Activated T-helper 17 cell treated with anti-CD3 and anti-CD28 coated beads, Interleukin-2, amount 50 U/mL, for 72 hours (primary cell): ENCODE measurements at regions not wholly inside any gene's neighbourhood (a gene's known extent, or its start where the extent isn't known, plus 50 kb on each side); places are given as distances from the start of the nearest gene placed in this dataset.
"Not testable (repeated sequence)": the region's sequence is repeated elsewhere in the genome, so short reads cannot be mapped to it uniquely, and the experiment has no call there.

Experiments used
- ATAC-seq: fragments of 150-1000 bp; cut with Tn5 transposase; replicated peaks from 2 replicates; pipeline ENCODE4 v1.10.0; 2021; ENCODE audit warnings: mild to moderate bottlenecking, moderate library complexity
- H3K27ac Mint-ChIP-seq: one replicate; pipeline ENCODE4 v1.8.0; 2022; ENCODE audit warnings: mixed read lengths
- H3K27me3 Mint-ChIP-seq: one replicate; pipeline ENCODE4 v1.8.0; 2022; ENCODE audit warnings: mixed read lengths
- H3K36me3 Mint-ChIP-seq: one replicate; pipeline ENCODE4 v1.8.0; 2022; ENCODE audit warnings: low read depth, mild to moderate bottlenecking, mixed read lengths
- H3K4me1 Mint-ChIP-seq: one replicate; pipeline ENCODE4 v1.8.0; 2022; ENCODE audit warnings: mixed read lengths
- H3K4me3 Mint-ChIP-seq: one replicate; pipeline ENCODE4 v1.8.0; 2022; ENCODE audit warnings: mild to moderate bottlenecking, mixed read lengths
- H3K9me3 Mint-ChIP-seq: one replicate; pipeline ENCODE4 v1.8.0; 2022; ENCODE audit warnings: mixed read lengths

GRCh38 chr15:21626694-21627093 lies 186.4 kb upstream of the POTEB3 start:
- H3K36me3 Mint-ChIP-seq, ATAC-seq, H3K27me3 Mint-ChIP-seq, H3K9me3 Mint-ChIP-seq, H3K4me3 Mint-ChIP-seq, H3K4me1 Mint-ChIP-seq, H3K27ac Mint-ChIP-seq: not testable (repeated sequence)

- not testable (repeated sequence) for H3K4me3 Mint-ChIP-seq, ATAC-seq, H3K9me3 Mint-ChIP-seq, H3K4me1 Mint-ChIP-seq, H3K27me3 Mint-ChIP-seq, H3K27ac Mint-ChIP-seq, H3K36me3 Mint-ChIP-seq
These were observed 168.9 kb upstream of the POTEB3 start for GRCh38 chr15:21609223-21609622.

- H3K36me3 Mint-ChIP-seq, H3K27ac Mint-ChIP-seq, H3K9me3 Mint-ChIP-seq, ATAC-seq, H3K4me1 Mint-ChIP-seq, H3K27me3 Mint-ChIP-seq, H3K4me3 Mint-ChIP-seq: not testable (repeated sequence)
These were observed 125.1 kb upstream of the POTEB3 start for GRCh38 chr15:21565426-21565825.

DNA sequence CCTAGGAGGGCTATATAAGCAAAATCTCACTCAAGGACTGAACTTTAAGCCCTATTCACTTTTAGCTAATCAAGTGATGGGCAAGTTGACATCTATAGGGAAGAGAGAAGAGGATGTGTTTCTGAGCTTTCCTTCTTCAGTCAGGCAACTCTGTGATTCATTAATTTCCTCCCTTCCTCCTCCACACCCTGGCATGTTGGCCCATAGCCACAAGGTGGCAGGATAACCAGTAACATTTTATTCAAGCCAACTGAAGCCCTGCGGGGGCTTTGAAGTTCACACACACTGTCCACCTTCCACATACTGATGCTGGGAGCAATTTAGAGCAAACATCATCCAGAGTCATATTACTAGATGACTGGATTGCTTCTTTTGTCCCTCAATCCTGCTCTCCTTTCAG lies 111.5 kb upstream of the POTEB3 start:
- H3K4me1 Mint-ChIP-seq, H3K27ac Mint-ChIP-seq, H3K9me3 Mint-ChIP-seq, H3K4me3 Mint-ChIP-seq, H3K27me3 Mint-ChIP-seq, H3K36me3 Mint-ChIP-seq: not testable (repeated sequence)
- ATAC-seq = peak; percentile 58

DNA sequence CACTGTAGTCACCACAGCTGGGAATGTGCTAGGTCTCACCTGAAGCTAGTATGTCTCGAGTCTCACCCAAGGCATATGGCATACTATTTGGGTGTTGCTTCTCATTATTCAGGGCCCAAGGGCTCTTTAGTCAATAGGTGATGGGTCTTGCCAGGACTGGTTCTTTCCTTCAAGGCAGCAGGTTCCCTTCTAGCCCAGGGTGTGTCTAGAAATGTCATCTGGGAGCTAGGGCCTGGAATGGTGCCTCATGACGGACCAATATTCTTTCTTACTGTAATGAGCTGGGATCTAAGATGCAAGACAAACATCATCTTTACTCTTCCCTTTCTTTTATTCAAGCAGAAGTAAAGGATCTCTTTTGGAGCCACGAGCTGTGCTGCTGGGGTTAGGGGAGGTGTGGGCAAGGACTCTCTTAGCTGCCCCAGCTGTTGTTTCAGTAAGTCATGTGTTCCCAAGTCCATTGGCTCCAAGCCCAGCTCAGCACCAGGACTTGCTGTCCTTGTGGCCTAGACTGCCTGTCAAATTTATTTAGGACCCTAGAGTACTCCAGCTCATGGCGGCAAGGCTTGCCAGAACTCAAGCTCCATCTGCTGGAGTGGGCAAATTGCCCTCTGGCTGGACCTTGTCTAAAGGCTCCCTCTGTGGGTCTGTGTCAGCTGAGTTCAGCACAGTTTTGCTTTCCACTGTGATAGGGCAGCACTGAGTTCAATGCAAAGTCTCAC lies 106.0 kb upstream of the POTEB3 start:
- not testable (repeated sequence) for H3K27ac Mint-ChIP-seq, ATAC-seq, H3K36me3 Mint-ChIP-seq, H3K9me3 Mint-ChIP-seq, H3K27me3 Mint-ChIP-seq, H3K4me3 Mint-ChIP-seq, H3K4me1 Mint-ChIP-seq

- H3K4me1 Mint-ChIP-seq, H3K27ac Mint-ChIP-seq, H3K36me3 Mint-ChIP-seq, ATAC-seq, H3K27me3 Mint-ChIP-seq, H3K9me3 Mint-ChIP-seq, H3K4me3 Mint-ChIP-seq: not testable (repeated sequence)
These were observed 92.5 kb upstream of the POTEB3 start for GRCh38 chr15:21532785-21533184.

DNA sequence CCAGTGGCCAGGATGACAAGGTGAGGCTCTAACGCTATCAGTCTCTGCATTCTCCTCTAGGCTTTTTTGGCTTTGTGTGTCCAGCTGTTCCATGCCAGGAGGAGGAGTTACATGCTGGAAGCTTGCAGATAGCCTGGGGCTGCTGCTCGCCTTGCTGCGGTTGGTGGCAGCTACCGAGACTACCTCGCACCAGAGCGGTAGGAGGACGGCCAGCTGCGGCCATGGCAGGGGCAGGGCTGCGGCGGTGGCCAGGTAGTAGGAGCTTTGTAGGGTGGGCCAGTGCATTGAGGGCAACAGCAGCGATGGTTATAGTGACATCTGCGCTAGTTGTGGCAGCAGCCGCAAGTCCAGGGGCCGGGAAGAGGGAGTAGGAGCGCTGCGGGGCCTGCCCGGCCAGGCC lies 75.9 kb upstream of the POTEB3 start:
- H3K4me1 Mint-ChIP-seq, H3K4me3 Mint-ChIP-seq, H3K27me3 Mint-ChIP-seq, H3K27ac Mint-ChIP-seq, ATAC-seq, H3K9me3 Mint-ChIP-seq, H3K36me3 Mint-ChIP-seq: not testable (repeated sequence)

DNA sequence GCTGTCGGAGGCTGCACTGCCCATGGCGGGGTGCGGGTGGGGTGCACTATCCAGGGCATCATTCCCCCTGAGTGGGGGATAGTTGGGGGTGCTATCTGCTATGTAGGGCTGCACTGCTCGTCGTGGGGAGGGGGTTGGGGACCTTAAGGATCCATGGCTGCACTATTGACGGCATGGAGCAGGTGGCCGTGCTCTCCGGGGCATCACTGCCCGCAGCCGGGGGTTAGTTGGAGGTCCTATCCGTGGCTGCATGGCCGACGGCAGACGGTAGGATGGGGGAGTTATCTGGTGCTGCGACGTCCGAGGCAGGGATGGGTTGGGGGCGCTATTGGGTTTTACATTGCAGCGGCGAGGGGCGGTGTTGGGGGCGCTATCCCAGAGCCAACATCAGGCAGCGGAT lies 75.0 kb upstream of the POTEB3 start:
- H3K4me3 Mint-ChIP-seq, H3K4me1 Mint-ChIP-seq, H3K27me3 Mint-ChIP-seq, H3K36me3 Mint-ChIP-seq, H3K27ac Mint-ChIP-seq, H3K9me3 Mint-ChIP-seq, ATAC-seq: not testable (repeated sequence)

GRCh38 chr15:21503021-21503420 lies 62.7 kb upstream of the POTEB3 start:
- not testable (repeated sequence) for H3K36me3 Mint-ChIP-seq, H3K4me1 Mint-ChIP-seq, H3K27ac Mint-ChIP-seq, H3K27me3 Mint-ChIP-seq, ATAC-seq, H3K4me3 Mint-ChIP-seq, H3K9me3 Mint-ChIP-seq
